HUES48 (cell line): ENCODE measurements at regions not wholly inside any gene's neighbourhood (a gene's known extent, or its start where the extent isn't known, plus 50 kb on each side); places are given as distances from the start of the nearest gene placed in this dataset.

ENCODE experiments used
- H3K27ac ChIP-seq: one replicate; pipeline ENCODE4 v1.7.0; 2013; ENCODE audit warnings: low read depth, low read length, inconsistent platforms
- H3K27me3 ChIP-seq: 2 replicates; pipeline ENCODE4 v1.6.1; 2013; ENCODE audit warnings: mild to moderate bottlenecking, low read length; ENCODE audit not compliant: control insufficient read depth, insufficient read depth
- H3K36me3 ChIP-seq: 2 replicates; pipeline ENCODE4 v1.6.1; 2013; ENCODE audit warnings: low read length; ENCODE audit not compliant: control insufficient read depth, insufficient read depth
- H3K4me1 ChIP-seq: 2 replicates; pipeline ENCODE4 v1.6.1; 2013; ENCODE audit warnings: mild to moderate bottlenecking, low read length; ENCODE audit not compliant: control insufficient read depth, insufficient read depth
- H3K4me3 ChIP-seq: 2 replicates; pipeline ENCODE4 v1.5.1; 2013; ENCODE audit warnings: mild to moderate bottlenecking, low read depth, low read length
- H3K9ac ChIP-seq: 2 replicates; pipeline ENCODE4 v1.6.1; 2013; ENCODE audit warnings: mild to moderate bottlenecking, low read depth, low read length, moderate library complexity
- H3K9me3 ChIP-seq: 2 replicates; pipeline ENCODE4 v1.6.1; 2013; ENCODE audit warnings: low read length; ENCODE audit not compliant: control insufficient read depth, insufficient read depth

GRCh38 chr5:125581311-125581710, 834.9 kb upstream of the ZNF608 start:
- Histone ChIP-seq H3K9ac (no peak overlapping the region), H3K4me1 (0 out of 2 replicates have a peak, but pooled peaks cover 5% of the 10 kb centered on the region), H3K27ac (no peak overlapping the region), H3K9me3 (peaks cover 3% of the 10 kb centered on the region; the same call in 1 of the 2 replicates), H3K4me3 (no peak overlapping the region), H3K36me3 (no peaks in the 10 kb centered on the region), H3K27me3 (no peaks in the 10 kb centered on the region)

- Histone ChIP-seq H3K4me3 (no peak overlapping the region), H3K9ac (no peak overlapping the region)
Observed at GRCh38 chr5:125582352-125582751, 835.9 kb upstream of the ZNF608 start.

GRCh38 chr5:125583321-125584139, 837.1 kb upstream of the ZNF608 start:
- Histone ChIP-seq H3K4me1 (0 out of 2 replicates have a peak, but pooled peaks cover 5% of the 10 kb centered on the region), H3K9me3 (peaks cover 3% of the 10 kb centered on the region; the same call in 1 of the 2 replicates), H3K4me3 (no peak overlapping the region), H3K9ac (no peak overlapping the region), H3K36me3 (no peaks in the 10 kb centered on the region), H3K27ac (no peak overlapping the region), H3K27me3 (no peaks in the 10 kb centered on the region)

More at GRCh38 chr5:125582352-125582751, 835.9 kb upstream of the ZNF608 start:
- no peaks in the 10 kb centered on the region for H3K27me3 ChIP-seq
- H3K4me1 ChIP-seq, result 0 out of 2 replicates have a peak, but pooled peaks cover 5% of the 10 kb centered on the region
- peaks cover 3% of the 10 kb centered on the region; the same call in 1 of the 2 replicates for H3K9me3 ChIP-seq
- no peaks in the 10 kb centered on the region for H3K36me3 ChIP-seq
- no peak overlapping the region for H3K27ac ChIP-seq

GRCh38 chr5:125584140-125584520, 837.7 kb upstream of the ZNF608 start:
- Histone ChIP-seq H3K9me3 (peaks cover 3% of the 10 kb centered on the region; the same call in 1 of the 2 replicates), H3K9ac (no peak overlapping the region), H3K36me3 (no peaks in the 10 kb centered on the region), H3K27ac (no peak overlapping the region), H3K4me1 (0 out of 2 replicates have a peak, but pooled peaks cover 5% of the 10 kb centered on the region), H3K27me3 (no peaks in the 10 kb centered on the region), H3K4me3 (no peak overlapping the region)

- 0 out of 2 replicates have a peak, but pooled peaks cover 8% of the 10 kb centered on the region for H3K4me1 ChIP-seq
- no peak overlapping the region for H3K9ac ChIP-seq
- no peaks in the 10 kb centered on the region for H3K9me3 ChIP-seq
- H3K27ac ChIP-seq, result no peak overlapping the region
- no peak overlapping the region for H3K4me3 ChIP-seq
- no peaks in the 10 kb centered on the region for H3K27me3 ChIP-seq
- no peaks in the 10 kb centered on the region for H3K36me3 ChIP-seq
Observed at GRCh38 chr5:125587631-125588030, 835.6 kb upstream of the GRAMD2B start.

- Histone ChIP-seq H3K4me1 (0 out of 2 replicates have a peak, but pooled peaks cover 3% of the 10 kb centered on the region), H3K27ac (no peak overlapping the region), H3K27me3 (no peaks in the 10 kb centered on the region), H3K36me3 (no peaks in the 10 kb centered on the region), H3K4me3 (no peak overlapping the region), H3K9ac (no peak overlapping the region), H3K9me3 (no peaks in the 10 kb centered on the region)
Observed at GRCh38 chr5:125592856-125593255, 830.4 kb upstream of the GRAMD2B start.

GRCh38 chr5:125595095-125595494, 828.1 kb upstream of the GRAMD2B start:
- no peaks in the 10 kb centered on the region for H3K27me3 ChIP-seq
- no peaks in the 10 kb centered on the region for H3K4me1 ChIP-seq
- H3K36me3 ChIP-seq, result no peaks in the 10 kb centered on the region
- H3K4me3 ChIP-seq, result no peak overlapping the region
- H3K9ac ChIP-seq, result no peak overlapping the region
- H3K9me3 ChIP-seq, result no peaks in the 10 kb centered on the region
- H3K27ac ChIP-seq, result no peak overlapping the region

- H3K9me3 ChIP-seq, result no peaks in the 10 kb centered on the region
- H3K4me3 ChIP-seq, result no peak overlapping the region
- H3K36me3 ChIP-seq, result no peaks in the 10 kb centered on the region
Observed at GRCh38 chr5:125595845-125596244, 827.4 kb upstream of the GRAMD2B start.

GRCh38 chr5:125597338-125597737, 825.9 kb upstream of the GRAMD2B start:
- Histone ChIP-seq H3K36me3 (no peaks in the 10 kb centered on the region), H3K27me3 (no peaks in the 10 kb centered on the region), H3K9ac (no peak overlapping the region), H3K4me3 (no peak overlapping the region), H3K9me3 (no peaks in the 10 kb centered on the region), H3K4me1 (no peaks in the 10 kb centered on the region), H3K27ac (no peak overlapping the region)

More at GRCh38 chr5:125595845-125596244, 827.4 kb upstream of the GRAMD2B start:
- Histone ChIP-seq H3K27me3 (no peaks in the 10 kb centered on the region), H3K9ac (no peak overlapping the region), H3K27ac (no peak overlapping the region), H3K4me1 (no peaks in the 10 kb centered on the region)

GRCh38 chr5:125600559-125600958, 822.6 kb upstream of the GRAMD2B start:
- no peaks in the 10 kb centered on the region for H3K27me3 ChIP-seq
- H3K27ac ChIP-seq, result no peak overlapping the region
- H3K4me3 ChIP-seq, result no peak overlapping the region
- H3K9me3 ChIP-seq, result no peaks in the 10 kb centered on the region
- no peaks in the 10 kb centered on the region for H3K36me3 ChIP-seq
- no peak overlapping the region for H3K9ac ChIP-seq
- H3K4me1 ChIP-seq, result no peaks in the 10 kb centered on the region

- Histone ChIP-seq H3K27ac (no peak overlapping the region), H3K9ac (no peak overlapping the region), H3K4me3 (no peak overlapping the region), H3K9me3 (no peaks in the 10 kb centered on the region; the same call in 1 of the 2 replicates), H3K36me3 (no peaks in the 10 kb centered on the region), H3K27me3 (no peaks in the 10 kb centered on the region), H3K4me1 (no peaks in the 10 kb centered on the region)
Observed at GRCh38 chr5:125602184-125602583, 821.0 kb upstream of the GRAMD2B start.
